Panc1 (cell line): ENCODE measurements at regions not wholly inside any gene's neighbourhood (a gene's known extent, or its start where the extent isn't known, plus 50 kb on each side); places are given as distances from the start of the nearest gene placed in this dataset.

Source experiments
- ATAC-seq: fragments of 200-7000 bp; cut with Tn5 transposase; 2 replicates; pipeline ENCODE4 v1.9.1; 2020; ENCODE audit warnings: mild to moderate bottlenecking, moderate library complexity
- BruUV-seq: library from RNA; stranded (reverse); fragments of 400-500 nt; replicated peaks from 2 replicates; lab custom pipeline; 2021; lab: Mats Ljungman, UMichigan
- CTCF ChIA-PET: fragments of 300-600 bp; sonication (Branson Sonifier 250); formaldehyde crosslinking; loops from one replicate; lab custom pipeline; 2022; ENCODE audit warnings: antibody characterized with exemption; lab: Charles Lee
- POLR2A ChIA-PET: fragments of 300-600 bp; sonication (Branson Sonifier 250); formaldehyde crosslinking; loops from one replicate; lab custom pipeline; 2022; ENCODE audit warnings: antibody characterized with exemption; lab: Charles Lee
- DNase-seq: peaks from one replicate; pipeline ENCODE4 v3.0.0-alpha.2; 2010; ENCODE audit warnings: low read depth, low spot score
- H3K27ac ChIP-seq: 2 replicates; pipeline ENCODE4 v1.5.1; 2011; ENCODE audit warnings: mild to moderate bottlenecking, low read length, inconsistent platforms
- H3K27me3 ChIP-seq: fragments of 200-500 bp; sonication (Bioruptor generic); 2 replicates; pipeline ENCODE4 v1.6.0; 2014; ENCODE audit warnings: low read length, inconsistent platforms; ENCODE audit not compliant: control insufficient read depth, insufficient read depth
- H3K36me3 ChIP-seq: fragments of 200-500 bp; sonication (Bioruptor generic); 2 replicates; pipeline ENCODE4 v1.5.1; 2014; ENCODE audit warnings: inconsistent platforms, mild to moderate bottlenecking, low read length, moderate library complexity; ENCODE audit not compliant: control insufficient read depth, insufficient read depth
- H3K4me1 ChIP-seq: 2 replicates; pipeline ENCODE4 v1.5.1; 2011; ENCODE audit warnings: inconsistent platforms, mild to moderate bottlenecking, low read length, moderate library complexity; ENCODE audit not compliant: control insufficient read depth, insufficient read depth
- H3K4me3 ChIP-seq, 2 experiments: 2 replicates each; pipeline ENCODE4 v1.5.1; 2011 to 2012; ENCODE audit warnings: low read depth in 2 of 2, low read length in 2 of 2, mild to moderate bottlenecking in 2 of 2, inconsistent platforms in 1 of 2, moderate library complexity in 1 of 2
- H3K9me3 ChIP-seq: fragments of 200-500 bp; sonication (Bioruptor generic); 2 replicates; pipeline ENCODE4 v1.5.1; 2014; ENCODE audit warnings: low read depth, mild to moderate bottlenecking, inconsistent platforms, low read length, moderate library complexity; ENCODE audit not compliant: control insufficient read depth, insufficient read depth
- CTCF ChIP-seq: fragments of 450-650 bp; IDR thresholded peaks from 2 replicates; pipeline ENCODE4 v1.5.1; 2017; ENCODE audit warnings: mild to moderate bottlenecking
- POLR2AphosphoS5 ChIP-seq: IDR thresholded peaks from 2 replicates; pipeline ENCODE4 v1.6.1; 2012; ENCODE audit warnings: mild to moderate bottlenecking, low read depth, low read length, moderate library complexity
- SIN3A ChIP-seq: IDR thresholded peaks from 2 replicates; pipeline ENCODE4 v1.6.1; 2012; ENCODE audit warnings: low read depth, mild to moderate bottlenecking, low read length, moderate library complexity, borderline replicate concordance; ENCODE audit not compliant: insufficient read depth
- TCF7L2 ChIP-seq: IDR thresholded peaks from 2 replicates; pipeline ENCODE4 v1.6.1; 2011; ENCODE audit warnings: mild to moderate bottlenecking, low read depth, low read length, inconsistent platforms
- in situ Hi-C: cut with HindIII; loops from 2 replicates; pipeline ENCODE4 v1.10.0; 2016; ENCODE audit warnings: low sequenced_read_pairs, low pct_unique_long_range_greater_than_20kb
- intact Hi-C: fragments of 100-400 bp; cut with micrococcal nuclease; formaldehyde crosslinking; loops from one replicate; pipeline ENCODE4 v1.10.0; 2022; ENCODE audit not compliant: unreplicated experiment
- TF ChIP-seq, protein P1 (sequence below), 2 experiments: IDR thresholded peaks; 2 replicates each; pipeline ENCODE4 v1.6.1; 2011 to 2012; ENCODE audit warnings: low read depth in 2 of 2, control low read depth in 1 of 2, low read length in 1 of 2, mild to moderate bottlenecking in 1 of 2, moderate library complexity in 1 of 2; ENCODE audit not compliant: insufficient read depth in 1 of 2

- Histone ChIP-seq H3K9me3 (no peaks in the 10 kb centered on the region), H3K36me3 (no peaks in the 10 kb centered on the region), H3K4me1 (no peaks in the 10 kb centered on the region), H3K27ac (no peak overlapping the region), H3K4me3 (no peak overlapping the region), H3K27me3 (no peaks in the 10 kb centered on the region; the same call in 1 of the 2 replicates)
- TF ChIP-seq SIN3A (no peak), TCF7L2 (no peak), CTCF (no peak), POLR2AphosphoS5 (no peak)
- TF ChIP-seq, protein P1, sequence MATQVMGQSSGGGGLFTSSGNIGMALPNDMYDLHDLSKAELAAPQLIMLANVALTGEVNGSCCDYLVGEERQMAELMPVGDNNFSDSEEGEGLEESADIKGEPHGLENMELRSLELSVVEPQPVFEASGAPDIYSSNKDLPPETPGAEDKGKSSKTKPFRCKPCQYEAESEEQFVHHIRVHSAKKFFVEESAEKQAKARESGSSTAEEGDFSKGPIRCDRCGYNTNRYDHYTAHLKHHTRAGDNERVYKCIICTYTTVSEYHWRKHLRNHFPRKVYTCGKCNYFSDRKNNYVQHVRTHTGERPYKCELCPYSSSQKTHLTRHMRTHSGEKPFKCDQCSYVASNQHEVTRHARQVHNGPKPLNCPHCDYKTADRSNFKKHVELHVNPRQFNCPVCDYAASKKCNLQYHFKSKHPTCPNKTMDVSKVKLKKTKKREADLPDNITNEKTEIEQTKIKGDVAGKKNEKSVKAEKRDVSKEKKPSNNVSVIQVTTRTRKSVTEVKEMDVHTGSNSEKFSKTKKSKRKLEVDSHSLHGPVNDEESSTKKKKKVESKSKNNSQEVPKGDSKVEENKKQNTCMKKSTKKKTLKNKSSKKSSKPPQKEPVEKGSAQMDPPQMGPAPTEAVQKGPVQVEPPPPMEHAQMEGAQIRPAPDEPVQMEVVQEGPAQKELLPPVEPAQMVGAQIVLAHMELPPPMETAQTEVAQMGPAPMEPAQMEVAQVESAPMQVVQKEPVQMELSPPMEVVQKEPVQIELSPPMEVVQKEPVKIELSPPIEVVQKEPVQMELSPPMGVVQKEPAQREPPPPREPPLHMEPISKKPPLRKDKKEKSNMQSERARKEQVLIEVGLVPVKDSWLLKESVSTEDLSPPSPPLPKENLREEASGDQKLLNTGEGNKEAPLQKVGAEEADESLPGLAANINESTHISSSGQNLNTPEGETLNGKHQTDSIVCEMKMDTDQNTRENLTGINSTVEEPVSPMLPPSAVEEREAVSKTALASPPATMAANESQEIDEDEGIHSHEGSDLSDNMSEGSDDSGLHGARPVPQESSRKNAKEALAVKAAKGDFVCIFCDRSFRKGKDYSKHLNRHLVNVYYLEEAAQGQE (IDR thresholded peaks at IDR 0.05; ENCODE audit: insufficient read depth in 1 of 2, low read depth in 2 of 2, low read length in 1 of 2): no peak
- no peak for DNase-seq
- intact Hi-C loops (no loop called here), in situ Hi-C loops (no loop called here)
- no TSS peak for BruUV-seq
- CTCF ChIA-PET: no interaction called here
- POLR2A ChIA-PET: no interaction called here
- ATAC-seq: no peak
Observed at GRCh38 chr18:25416374-25416773, 64.4 kb upstream of the ZNF521 start.

GRCh38 chr18:25409971-25410370, 58.0 kb upstream of the ZNF521 start:
- Histone ChIP-seq H3K27ac (no peak overlapping the region), H3K9me3 (no peaks in the 10 kb centered on the region), H3K36me3 (no peaks in the 10 kb centered on the region), H3K27me3 (no peaks in the 10 kb centered on the region; the same call in 1 of the 2 replicates), H3K4me1 (no peaks in the 10 kb centered on the region), H3K4me3 (no peak overlapping the region)
- CTCF ChIA-PET: no interaction called here
- no TSS peak for BruUV-seq
- DNase-seq (no peak), ATAC-seq (no peak)
- in situ Hi-C loops: no loop called here
- TF ChIP-seq, protein P1 (IDR thresholded peaks at IDR 0.05; ENCODE audit: insufficient read depth in 1 of 2, low read depth in 2 of 2, low read length in 1 of 2): no peak
- TF ChIP-seq POLR2AphosphoS5: no peak
- no peak for TF ChIP-seq SIN3A
- TF ChIP-seq TCF7L2: no peak
- TF ChIP-seq CTCF: no peak
- intact Hi-C loops: no loop called here
- POLR2A ChIA-PET: no interaction called here
